ENCODE measurements at regions not wholly inside any gene's neighbourhood (a gene's known extent, or its start where the extent isn't known, plus 50 kb on each side); places are given as distances from the start of the nearest gene placed in this dataset.

GRCh38 chr2:100691846-100692245 lies 128.1 kb upstream of the NPAS2 start:
- TF ChIP-seq EZH2 (IDR thresholded peaks at IDR 0.05; ENCODE audit: insufficient read depth, low read length) (no peak), CTCF (IDR thresholded peaks at IDR 0.05; ENCODE audit: insufficient read depth, low read depth, low read length) (no peak)
